Immature natural killer cell (primary cell): ENCODE measurements at regions not wholly inside any gene's neighbourhood (a gene's known extent, or its start where the extent isn't known, plus 50 kb on each side); places are given as distances from the start of the nearest gene placed in this dataset.
"Not testable (repeated sequence)": the region's sequence is repeated elsewhere in the genome, so short reads cannot be mapped to it uniquely, and the experiment has no call there.

Source experiments
- DNase-seq, 3 donors: peaks; one replicate each; pipeline ENCODE4 v3.0.0; 2022; ENCODE audit warnings: mixed read lengths in 1 of 3
- H3K27ac Mint-ChIP-seq, 6 donors: one replicate each; pipeline ENCODE4 v1.8.0; 2020; ENCODE audit warnings: mixed read lengths in 6 of 6, mild to moderate bottlenecking in 5 of 6, inconsistent platforms in 4 of 6, moderate library complexity in 3 of 6
- H3K27me3 Mint-ChIP-seq, 3 donors: one replicate each; pipeline ENCODE4 v1.8.0; 2020 to 2021; ENCODE audit warnings: low read depth in 3 of 3, mild to moderate bottlenecking in 3 of 3, mixed read lengths in 3 of 3, moderate library complexity in 3 of 3, inconsistent platforms in 1 of 3
- H3K36me3 Mint-ChIP-seq, 3 donors: one replicate each; pipeline ENCODE4 v1.8.0; 2020; ENCODE audit warnings: mixed read lengths in 3 of 3, inconsistent platforms in 2 of 3, mild to moderate bottlenecking in 2 of 3
- H3K4me1 Mint-ChIP-seq, 2 donors: one replicate each; pipeline ENCODE4 v1.8.0; 2020; ENCODE audit warnings: inconsistent platforms in 2 of 2, mild to moderate bottlenecking in 2 of 2, mixed read lengths in 2 of 2, moderate library complexity in 1 of 2
- H3K4me3 Mint-ChIP-seq, 5 donors: one replicate each; pipeline ENCODE4 v1.8.0; 2020; ENCODE audit warnings: mild to moderate bottlenecking in 5 of 5, mixed read lengths in 5 of 5, inconsistent platforms in 3 of 5, moderate library complexity in 3 of 5
- H3K9me3 Mint-ChIP-seq, 6 donors: one replicate each; pipeline ENCODE4 v1.8.0; 2020; ENCODE audit warnings: mild to moderate bottlenecking in 6 of 6, mixed read lengths in 6 of 6, inconsistent platforms in 4 of 6, moderate library complexity in 3 of 6

- Mint-ChIP-seq H3K36me3 (peaks cover 0 to 5% (median 3%) of the 10 kb centered on the region in 3 donors), H3K4me1 (peaks cover 4 to 49% of the 10 kb centered on the region in 2 donors), H3K27ac (no peak overlapping the region), H3K4me3 (no peak overlapping the region), H3K9me3 (peaks cover 0 to 4% (median 2%) of the 10 kb centered on the region in 6 donors), H3K27me3 (peaks cover 0 to 3% (median 2%) of the 10 kb centered on the region in 3 donors)
- no peak for DNase-seq
Observed at GRCh38 chr1:185434721-185435120, 117.7 kb upstream of the IVNS1ABP start.

- Mint-ChIP-seq H3K27ac (no peak overlapping the region), H3K9me3 (peaks cover 0 to 14% (median 2%) of the 10 kb centered on the region in 6 donors), H3K27me3 (peaks cover 0 to 4% (median 4%) of the 10 kb centered on the region in 3 donors), H3K4me1 (peaks cover 4 to 57% of the 10 kb centered on the region in 2 donors), H3K4me3 (no peak overlapping the region), H3K36me3 (peaks cover 6 to 13% (median 9%) of the 10 kb centered on the region in 3 donors)
- DNase-seq, result no peak
Observed at GRCh38 chr1:185433667-185434066, 116.6 kb upstream of the IVNS1ABP start.

- Mint-ChIP-seq H3K4me1 (peaks cover 4 to 64% of the 10 kb centered on the region in 2 donors), H3K4me3 (peak overlapping the region in 1 of 5 donors; percentile 62), H3K27ac (peak overlapping the region in 3 of 6 donors; percentile 30 to 80 (median 57)), H3K9me3 (peaks cover 0 to 14% (median 2%) of the 10 kb centered on the region in 6 donors), H3K27me3 (peaks cover 0 to 4% (median 4%) of the 10 kb centered on the region in 3 donors), H3K36me3 (peaks cover 6 to 13% (median 9%) of the 10 kb centered on the region in 3 donors)
- DNase-seq, result no peak
Observed at GRCh38 chr1:185432948-185433347, 115.9 kb upstream of the IVNS1ABP start.

GRCh38 chr1:185431612-185432011, 114.6 kb upstream of the IVNS1ABP start:
- Mint-ChIP-seq H3K9me3 (peaks cover 0 to 14% (median 2%) of the 10 kb centered on the region in 6 donors), H3K4me1 (peaks cover 4 to 75% of the 10 kb centered on the region in 2 donors), H3K4me3 (peak overlapping the region in 3 of 5 donors; percentile 4 to 19 (median 13)), H3K36me3 (peaks cover 6 to 13% (median 9%) of the 10 kb centered on the region in 3 donors), H3K27me3 (peaks cover 0 to 4% (median 4%) of the 10 kb centered on the region in 3 donors), H3K27ac (peak overlapping the region in 3 of 6 donors; percentile 15 to 57 (median 51))
- DNase-seq, result no peak

- not testable (repeated sequence) for DNase-seq, H3K27ac Mint-ChIP-seq, H3K4me3 Mint-ChIP-seq, H3K27me3 Mint-ChIP-seq
- Mint-ChIP-seq H3K4me1 (peaks cover 19 to 82% of the 10 kb centered on the region in 2 donors), H3K9me3 (peaks cover 0 to 14% (median 2%) of the 10 kb centered on the region in 6 donors), H3K36me3 (peaks cover 6 to 13% (median 9%) of the 10 kb centered on the region in 3 donors)
Observed at GRCh38 chr1:185429668-185430067, 112.6 kb upstream of the IVNS1ABP start.

- Mint-ChIP-seq H3K27ac (no peak overlapping the region), H3K4me1 (peaks cover 27 to 88% of the 10 kb centered on the region in 2 donors), H3K9me3 (peaks cover 0 to 14% (median 2%) of the 10 kb centered on the region in 6 donors), H3K27me3 (peaks cover 0 to 4% (median 4%) of the 10 kb centered on the region in 3 donors), H3K36me3 (peaks cover 6 to 13% (median 9%) of the 10 kb centered on the region in 3 donors), H3K4me3 (no peak overlapping the region)
- no peak for DNase-seq
Observed at GRCh38 chr1:185427776-185428175, 110.7 kb upstream of the IVNS1ABP start.

- Mint-ChIP-seq H3K4me1 (peaks cover 30 to 88% of the 10 kb centered on the region in 2 donors), H3K27ac (no peak overlapping the region), H3K27me3 (peaks cover 0 to 4% (median 4%) of the 10 kb centered on the region in 3 donors), H3K9me3 (peaks cover 0 to 14% (median 2%) of the 10 kb centered on the region in 6 donors), H3K4me3 (peak overlapping the region in 1 of 5 donors; percentile 20), H3K36me3 (peaks cover 6 to 13% (median 9%) of the 10 kb centered on the region in 3 donors)
- no peak for DNase-seq
Observed at GRCh38 chr1:185427264-185427663, 110.2 kb upstream of the IVNS1ABP start.

- Mint-ChIP-seq H3K27ac (no peak overlapping the region), H3K4me1 (peaks cover 35 to 88% of the 10 kb centered on the region in 2 donors), H3K4me3 (peak overlapping the region in 1 of 5 donors; percentile 20), H3K27me3 (peaks cover 0 to 4% (median 2%) of the 10 kb centered on the region in 3 donors), H3K36me3 (peaks cover 6 to 13% (median 9%) of the 10 kb centered on the region in 3 donors), H3K9me3 (peaks cover 0 to 14% (median 2%) of the 10 kb centered on the region in 6 donors)
- no peak for DNase-seq
Observed at GRCh38 chr1:185426848-185427247, 109.8 kb upstream of the IVNS1ABP start.

- Mint-ChIP-seq H3K36me3 (peaks cover 6 to 13% (median 6%) of the 10 kb centered on the region in 3 donors), H3K27ac (peak overlapping the region in 2 of 6 donors; percentile 39 to 76), H3K4me1 (peaks cover 47 to 93% of the 10 kb centered on the region in 2 donors), H3K9me3 (peaks cover 0 to 14% (median 2%) of the 10 kb centered on the region in 6 donors), H3K27me3 (peaks cover 2 to 8% (median 8%) of the 10 kb centered on the region in 3 donors), H3K4me3 (peak overlapping the region in 1 of 5 donors; percentile 8)
- DNase-seq, result no peak
Observed at GRCh38 chr1:185425163-185425562, 108.1 kb upstream of the IVNS1ABP start.

GRCh38 chr1:185421485-185422107, 104.6 kb upstream of the IVNS1ABP start:
- no peak for DNase-seq
- H3K36me3 Mint-ChIP-seq, result peaks cover 0 to 3% (median 0%) of the 10 kb centered on the region in 3 donors
- H3K9me3 Mint-ChIP-seq, result peaks cover 0 to 2% (median 0%) of the 10 kb centered on the region in 6 donors
- H3K4me3 Mint-ChIP-seq, result peak overlapping the region; percentile 73 to 86 (median 81)
- peaks cover 63 to 95% of the 10 kb centered on the region in 2 donors for H3K4me1 Mint-ChIP-seq
- H3K27me3 Mint-ChIP-seq, result peaks cover 3 to 8% (median 5%) of the 10 kb centered on the region in 3 donors
- peak overlapping the region; percentile 87 to 98 (median 95) for H3K27ac Mint-ChIP-seq

GRCh38 chr1:185420588-185421081, 103.6 kb upstream of the IVNS1ABP start:
- peaks cover 0 to 3% (median 2%) of the 10 kb centered on the region in 3 donors for H3K36me3 Mint-ChIP-seq
- H3K27me3 Mint-ChIP-seq, result peaks cover 3 to 8% (median 5%) of the 10 kb centered on the region in 3 donors
- peak overlapping the region; percentile 73 to 86 (median 81) for H3K4me3 Mint-ChIP-seq
- H3K4me1 Mint-ChIP-seq, result peaks cover 58 to 86% of the 10 kb centered on the region in 2 donors
- DNase-seq, result peak; percentile 75 to 88 (median 85)
- H3K9me3 Mint-ChIP-seq, result peaks cover 0 to 2% (median 0%) of the 10 kb centered on the region in 6 donors
- peak overlapping the region; percentile 87 to 98 (median 95) for H3K27ac Mint-ChIP-seq

GRCh38 chr1:185419718-185420117, 102.7 kb upstream of the IVNS1ABP start:
- Mint-ChIP-seq H3K4me3 (peak overlapping the region; percentile 73 to 86 (median 81)), H3K4me1 (peaks cover 50 to 76% of the 10 kb centered on the region in 2 donors), H3K9me3 (peaks cover 0 to 2% (median 0%) of the 10 kb centered on the region in 6 donors), H3K27me3 (peaks cover 3 to 8% (median 5%) of the 10 kb centered on the region in 3 donors), H3K27ac (peak overlapping the region; percentile 85 to 97 (median 94)), H3K36me3 (peaks cover 0 to 5% (median 4%) of the 10 kb centered on the region in 3 donors)
- DNase-seq, result peak in 1 of 3 donors; percentile 27

GRCh38 chr1:185418472-185418871, 101.4 kb upstream of the IVNS1ABP start:
- peaks cover 3 to 8% (median 5%) of the 10 kb centered on the region in 3 donors for H3K27me3 Mint-ChIP-seq
- H3K4me3 Mint-ChIP-seq, result peak overlapping the region in 2 of 5 donors; percentile 27 to 48
- H3K36me3 Mint-ChIP-seq, result peaks cover 0 to 6% (median 4%) of the 10 kb centered on the region in 3 donors
- H3K27ac Mint-ChIP-seq, result peak overlapping the region in 1 of 6 donors; percentile 31
- H3K9me3 Mint-ChIP-seq, result peaks cover 0 to 2% (median 0%) of the 10 kb centered on the region in 6 donors
- peaks cover 47 to 64% of the 10 kb centered on the region in 2 donors for H3K4me1 Mint-ChIP-seq
- no peak for DNase-seq
